DMS153 treated with DMSO at 0.1 percent for 48 hours (cell line): ENCODE measurements at regions not wholly inside any gene's neighbourhood (a gene's known extent, or its start where the extent isn't known, plus 50 kb on each side); places are given as distances from the start of the nearest gene placed in this dataset.

Experiments used
- DNase-seq: peaks from one replicate; lab custom pipeline; 2025; ENCODE audit not compliant: unreplicated experiment; lab: John Stamatoyannopoulos, UW

- no peak for DNase-seq
These were observed 258.6 kb upstream of the DACH1 start for GRCh38 chr13:72125561-72125960.

GRCh38 chr13:72122661-72123255 is 255.8 kb upstream of the DACH1 start:
- no peak for DNase-seq

- no peak for DNase-seq
These were observed 254.5 kb upstream of the DACH1 start for GRCh38 chr13:72121466-72121865.

- no peak for DNase-seq
These were observed 253.6 kb upstream of the DACH1 start for GRCh38 chr13:72120632-72121031.

- DNase-seq, result no peak
These were observed 246.9 kb upstream of the DACH1 start for GRCh38 chr13:72113931-72114330.

- DNase-seq, result no peak
These were observed 246.1 kb upstream of the DACH1 start for GRCh38 chr13:72113076-72113475.

- DNase-seq, result no peak
These were observed 245.2 kb upstream of the DACH1 start for GRCh38 chr13:72112216-72112615.

- no peak for DNase-seq
These were observed 242.9 kb upstream of the DACH1 start for GRCh38 chr13:72109863-72110262.

GRCh38 chr13:72104656-72105180 is 237.7 kb upstream of the DACH1 start:
- DNase-seq, result no peak

- no peak for DNase-seq
These were observed 234.9 kb upstream of the DACH1 start for GRCh38 chr13:72101768-72102400.

GRCh38 chr13:72100339-72100738 is 233.3 kb upstream of the DACH1 start:
- no peak for DNase-seq

GRCh38 chr13:72097568-72097967 is 230.6 kb upstream of the DACH1 start:
- no peak for DNase-seq

GRCh38 chr13:72093262-72093661 is 226.3 kb upstream of the DACH1 start:
- no peak for DNase-seq

- no peak for DNase-seq
These were observed 207.7 kb upstream of the DACH1 start for GRCh38 chr13:72074663-72075062.

GRCh38 chr13:72072261-72072660 is 205.3 kb upstream of the DACH1 start:
- DNase-seq, result no peak

- no peak for DNase-seq
These were observed 204.7 kb upstream of the DACH1 start for GRCh38 chr13:72071713-72072112.

GRCh38 chr13:72062566-72062965 is 195.6 kb upstream of the DACH1 start:
- peak; percentile 71 for DNase-seq

GRCh38 chr13:72061613-72062012 is 194.6 kb upstream of the DACH1 start:
- DNase-seq, result no peak

- no peak for DNase-seq
These were observed 183.2 kb upstream of the DACH1 start for GRCh38 chr13:72050251-72050650.

GRCh38 chr13:72043366-72043765 is 176.4 kb upstream of the DACH1 start:
- DNase-seq, result no peak

GRCh38 chr13:72041165-72041564 is 174.2 kb upstream of the DACH1 start:
- no peak for DNase-seq

- DNase-seq, result no peak
These were observed 172.1 kb upstream of the DACH1 start for GRCh38 chr13:72039126-72039525.

- no peak for DNase-seq
These were observed 163.0 kb upstream of the DACH1 start for GRCh38 chr13:72029981-72030380.
